ENCODE measurements at regions not wholly inside any gene's neighbourhood (a gene's known extent, or its start where the extent isn't known, plus 50 kb on each side); places are given as distances from the start of the nearest gene placed in this dataset.

DNA sequence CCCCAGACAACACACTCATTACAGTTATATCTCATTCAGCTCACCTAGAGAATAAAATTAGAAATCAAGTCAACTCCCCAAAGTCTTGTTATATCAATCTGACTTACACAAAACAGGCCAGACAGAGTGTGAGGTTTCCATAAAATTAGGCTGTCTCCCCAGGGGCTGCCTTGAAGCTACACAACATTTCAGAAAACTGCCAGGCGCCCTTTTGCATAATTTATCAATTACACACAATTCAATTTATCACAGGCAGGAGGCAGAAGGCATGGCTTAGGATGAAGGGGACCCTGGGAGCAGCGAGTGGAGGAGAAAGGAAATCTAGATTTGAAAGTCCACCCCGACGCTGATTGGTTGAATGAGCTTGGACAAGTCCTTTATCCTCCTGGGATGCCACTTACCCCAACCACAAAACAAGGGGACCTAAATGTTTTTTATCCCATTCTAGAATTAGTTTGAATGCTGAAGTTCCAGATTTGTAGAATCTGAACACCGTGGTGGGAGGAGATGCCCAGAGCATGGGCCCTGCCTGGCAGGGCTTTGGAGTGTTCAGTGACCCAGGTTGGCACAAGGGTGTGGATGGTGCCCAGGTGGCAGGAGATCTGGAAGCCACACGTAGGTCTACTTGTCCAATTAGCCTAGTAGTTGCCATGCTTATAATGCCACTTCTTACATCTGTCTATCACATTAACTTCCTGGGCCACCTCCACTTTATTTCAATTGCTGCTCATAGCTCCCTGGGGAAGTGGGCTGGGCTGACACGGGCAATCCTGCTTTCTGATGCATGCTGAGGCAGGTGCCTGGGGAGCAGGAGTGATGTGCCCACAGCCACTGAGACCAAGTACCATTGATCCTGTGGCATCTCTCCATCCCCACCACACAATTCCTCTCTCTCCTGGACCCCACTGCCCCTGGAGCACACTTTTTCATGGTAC is 119.8 kb upstream of the TLE3 start:
- intact Hi-C loops (cut with micrococcal nuclease) (no loop called here), in situ Hi-C loops (cut with MboI) (no loop called here)
- no peak overlapping the region for H3K27ac ChIP-seq (ENCODE audit: extremely low read depth, low read depth, low read length)
- H3K4me1 ChIP-seq (replicated peaks in 1 of 2; ENCODE audit: control insufficient read depth in 2 of 2, insufficient read depth in 2 of 2, low read length in 2 of 2) = no peaks in the 10 kb centered on the region
- BruUV-seq (replicated peaks) = no TSS peak
- 0% methylated on average over 7 of the region's 7 CpGs for whole genome bisulfite sequencing (ENCODE audit: insufficient coverage, low coverage, missing lambda C conversion rate)
- TF ChIP-seq FOXP1 (CRISPR knock-in tag; IDR thresholded peaks at IDR 0.05) = no peak
- TF ChIP-seq, protein P1, sequence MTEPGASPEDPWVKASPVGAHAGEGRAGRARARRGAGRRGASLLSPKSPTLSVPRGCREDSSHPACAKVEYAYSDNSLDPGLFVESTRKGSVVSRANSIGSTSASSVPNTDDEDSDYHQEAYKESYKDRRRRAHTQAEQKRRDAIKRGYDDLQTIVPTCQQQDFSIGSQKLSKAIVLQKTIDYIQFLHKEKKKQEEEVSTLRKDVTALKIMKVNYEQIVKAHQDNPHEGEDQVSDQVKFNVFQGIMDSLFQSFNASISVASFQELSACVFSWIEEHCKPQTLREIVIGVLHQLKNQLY (CRISPR knock-in tag; conservative IDR thresholded peaks at IDR 0.05) = no peak
- TF ChIP-seq SMAD3 (CRISPR knock-in tag; conservative IDR thresholded peaks at IDR 0.05) = no peak
- TF ChIP-seq EP400 (IDR thresholded peaks at IDR 0.05) = no peak
- TF ChIP-seq L3MBTL2 (IDR thresholded peaks at IDR 0.05) = no peak
- no peak for TF ChIP-seq ZNF583 (CRISPR knock-in tag; IDR thresholded peaks at IDR 0.05)
- TF ChIP-seq NCOA6 (IDR thresholded peaks at IDR 0.05) = no peak
- TF ChIP-seq MTA1 (IDR thresholded peaks at IDR 0.05; ENCODE audit: borderline replicate concordance) = no peak
- TF ChIP-seq, protein P2, sequence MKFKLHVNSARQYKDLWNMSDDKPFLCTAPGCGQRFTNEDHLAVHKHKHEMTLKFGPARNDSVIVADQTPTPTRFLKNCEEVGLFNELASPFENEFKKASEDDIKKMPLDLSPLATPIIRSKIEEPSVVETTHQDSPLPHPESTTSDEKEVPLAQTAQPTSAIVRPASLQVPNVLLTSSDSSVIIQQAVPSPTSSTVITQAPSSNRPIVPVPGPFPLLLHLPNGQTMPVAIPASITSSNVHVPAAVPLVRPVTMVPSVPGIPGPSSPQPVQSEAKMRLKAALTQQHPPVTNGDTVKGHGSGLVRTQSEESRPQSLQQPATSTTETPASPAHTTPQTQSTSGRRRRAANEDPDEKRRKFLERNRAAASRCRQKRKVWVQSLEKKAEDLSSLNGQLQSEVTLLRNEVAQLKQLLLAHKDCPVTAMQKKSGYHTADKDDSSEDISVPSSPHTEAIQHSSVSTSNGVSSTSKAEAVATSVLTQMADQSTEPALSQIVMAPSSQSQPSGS (CRISPR knock-in tag; IDR thresholded peaks at IDR 0.05) = no peak
- TF ChIP-seq KDM4B (IDR thresholded peaks at IDR 0.05; ENCODE audit: borderline replicate concordance in 2 of 2, low read depth in 1 of 2) = no peak
- TF ChIP-seq MCM3 (IDR thresholded peaks at IDR 0.05) = no peak
- TF ChIP-seq GTF2A2 (tag; IDR thresholded peaks at IDR 0.05) = no peak
- CTCF ChIA-PET (ENCODE audit: low intra/inter-chr PET ratio) = no interaction called here
- no peaks in the 10 kb centered on the region for H3K36me3 ChIP-seq (ENCODE audit: control insufficient read depth, insufficient read depth, low read length)
- no peak for ATAC-seq
- no peak for DNase-seq (ENCODE audit: extremely low read depth in 1 of 4, low spot score in 3 of 4)
- H2AFZ ChIP-seq (ENCODE audit: low read depth, low read length) = no peak overlapping the region
- H3K4me3 ChIP-seq = no peak overlapping the region
- H3K27me3 ChIP-seq (ENCODE audit: control insufficient read depth in 2 of 2, insufficient read depth in 2 of 2, low read length in 2 of 2) = peaks cover 2 to 42% of the 10 kb centered on the region in 2 experiments; a peak in 4 of 5 replicates
- H3K9me1 ChIP-seq (ENCODE audit: control insufficient read depth, insufficient read depth, low read length) = peaks cover 2% of the 10 kb centered on the region
- POLR2A ChIA-PET = interaction anchor here (1.0 kb wide), 1 partner anchor 24 kb away, joined by 4 read pairs; no protein-coding TSS in a partner anchor
- FAIRE-seq = no peak
- H3K4me2 ChIP-seq (ENCODE audit: insufficient read depth, low read length) = no peak overlapping the region
- H3K9ac ChIP-seq (ENCODE audit: insufficient read depth in 1 of 2, low read depth in 2 of 2, low read length in 2 of 2) = no peak overlapping the region
- H4K20me1 ChIP-seq (replicated peaks; ENCODE audit: control insufficient read depth, insufficient read depth, low read length) = 0 out of 2 replicates have a peak, but pooled peaks cover 6% of the 10 kb centered on the region
- H3K9me3 ChIP-seq (replicated peaks; ENCODE audit: control insufficient read depth, insufficient read depth, low read depth, low read length) = no peaks in the 10 kb centered on the region
- no peaks in the 10 kb centered on the region for H3K79me2 ChIP-seq (ENCODE audit: control insufficient read depth, insufficient read depth, low read length)
